HG03521 (cell line): ENCODE measurements at regions not wholly inside any gene's neighbourhood (a gene's known extent, or its start where the extent isn't known, plus 50 kb on each side); places are given as distances from the start of the nearest gene placed in this dataset.
"Not testable (repeated sequence)": the region's sequence is repeated elsewhere in the genome, so short reads cannot be mapped to it uniquely, and the experiment has no call there.

Source experiments
- ATAC-seq: cut with Tn5 transposase; IDR thresholded peaks from one replicate; pipeline ENCODE4 v1.9.1; 2021; ENCODE audit warnings: mild to moderate bottlenecking, moderate library complexity; ENCODE audit not compliant: unreplicated experiment

- ATAC-seq = no peak
Measured at GRCh38 chr12:97711392-97711791, 248.8 kb downstream of the RMST start.

GRCh38 chr12:97713270-97713669, 250.7 kb downstream of the RMST start:
- ATAC-seq = no peak

GRCh38 chr12:97714107-97714563, 251.5 kb downstream of the RMST start:
- ATAC-seq = no peak

DNA sequence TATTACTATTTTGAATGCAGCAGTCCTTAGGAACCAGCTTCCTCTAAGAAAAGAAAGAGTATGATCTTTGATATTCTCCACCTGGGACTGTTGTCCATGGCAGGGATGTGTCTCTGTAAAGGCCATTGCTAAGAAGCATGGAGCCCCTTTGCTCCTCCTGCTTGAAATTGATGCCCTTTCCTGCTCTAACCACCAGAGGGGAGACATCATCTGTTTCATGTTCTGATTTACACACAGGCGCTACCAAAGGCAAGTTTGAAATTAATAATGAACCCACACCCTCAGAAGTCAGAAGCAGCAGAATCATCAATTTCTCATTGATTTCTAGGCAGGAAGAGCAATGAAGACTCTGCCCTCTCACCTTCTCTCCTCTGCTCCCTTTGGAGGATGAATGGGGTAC, 253.8 kb downstream of the RMST start:
- no peak for ATAC-seq

GRCh38 chr12:97723801-97724200, 261.2 kb downstream of the RMST start:
- not testable (repeated sequence) for ATAC-seq

DNA sequence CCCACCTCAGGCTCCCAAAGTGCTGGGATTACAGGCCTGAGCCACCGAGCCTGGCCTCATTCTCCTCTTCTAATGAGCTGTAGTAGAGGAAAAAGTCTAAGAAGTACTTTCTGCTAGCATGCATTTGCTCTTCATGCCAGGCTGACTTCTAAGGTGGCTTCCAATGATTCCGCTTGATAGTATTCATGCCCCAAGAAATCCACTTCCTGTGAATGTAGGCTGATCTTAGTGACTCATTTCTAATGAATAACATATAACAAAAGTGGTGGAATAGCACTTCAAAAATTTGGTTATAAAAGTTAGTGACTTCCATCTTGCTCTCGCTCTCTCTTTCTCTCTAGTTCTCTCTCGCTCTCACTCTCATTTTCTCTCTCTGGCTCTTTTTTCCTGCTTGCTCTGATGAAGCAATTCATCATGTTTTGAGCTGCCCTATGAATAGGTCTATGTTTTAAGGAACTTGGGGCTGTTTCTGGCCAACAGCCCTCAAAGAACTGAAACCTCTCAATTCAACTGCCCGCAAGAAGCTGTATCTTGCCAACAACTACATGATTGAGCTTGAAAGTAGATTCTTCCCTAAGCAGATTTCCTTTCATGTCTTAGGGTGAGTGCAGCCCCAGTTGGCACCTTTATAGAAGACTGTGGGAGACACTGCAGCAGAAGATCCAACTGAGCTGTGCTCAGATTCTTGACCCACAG, 282.9 kb downstream of the RMST start:
- no peak for ATAC-seq

GRCh38 chr12:97748298-97748697, 285.7 kb downstream of the RMST start:
- no peak for ATAC-seq

- no peak for ATAC-seq
Measured at GRCh38 chr12:97751704-97752103, 289.1 kb downstream of the RMST start.

- no peak for ATAC-seq
Measured at GRCh38 chr12:97752129-97752528, 289.5 kb downstream of the RMST start.

GRCh38 chr12:97753332-97753731, 290.7 kb downstream of the RMST start:
- ATAC-seq = no peak

GRCh38 chr12:97754306-97754705, 291.7 kb downstream of the RMST start:
- no peak for ATAC-seq

DNA sequence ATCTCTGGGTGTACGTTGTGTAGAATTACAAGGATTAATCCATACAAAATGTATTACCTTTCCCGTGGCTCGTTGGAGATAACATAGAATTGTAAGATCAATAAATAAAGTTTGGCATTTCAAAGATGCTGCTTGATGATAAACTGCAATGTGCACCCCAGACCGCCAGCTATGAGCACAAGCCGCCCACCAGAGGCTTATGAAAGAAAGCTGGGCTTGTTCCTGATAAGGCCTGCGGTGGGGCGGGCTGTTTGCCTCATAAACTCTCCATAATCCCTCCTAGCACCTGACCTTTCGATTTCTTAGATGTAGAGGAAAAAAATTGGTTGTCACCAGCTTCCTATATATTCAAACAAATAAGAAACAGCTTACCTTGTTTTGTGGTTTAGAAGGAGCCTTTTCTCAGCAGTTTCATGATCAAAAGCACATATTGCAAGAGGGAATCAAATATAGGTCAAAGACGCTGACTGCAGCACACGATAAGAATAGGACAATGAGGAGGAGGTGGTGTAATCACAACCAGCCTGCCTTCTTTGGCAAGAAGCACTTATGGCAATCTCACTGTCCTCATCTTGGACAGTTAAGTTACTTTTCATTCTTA, 293.6 kb downstream of the RMST start:
- ATAC-seq = no peak

- ATAC-seq = no peak
Measured at GRCh38 chr12:97756741-97757140, 294.1 kb downstream of the RMST start.

DNA sequence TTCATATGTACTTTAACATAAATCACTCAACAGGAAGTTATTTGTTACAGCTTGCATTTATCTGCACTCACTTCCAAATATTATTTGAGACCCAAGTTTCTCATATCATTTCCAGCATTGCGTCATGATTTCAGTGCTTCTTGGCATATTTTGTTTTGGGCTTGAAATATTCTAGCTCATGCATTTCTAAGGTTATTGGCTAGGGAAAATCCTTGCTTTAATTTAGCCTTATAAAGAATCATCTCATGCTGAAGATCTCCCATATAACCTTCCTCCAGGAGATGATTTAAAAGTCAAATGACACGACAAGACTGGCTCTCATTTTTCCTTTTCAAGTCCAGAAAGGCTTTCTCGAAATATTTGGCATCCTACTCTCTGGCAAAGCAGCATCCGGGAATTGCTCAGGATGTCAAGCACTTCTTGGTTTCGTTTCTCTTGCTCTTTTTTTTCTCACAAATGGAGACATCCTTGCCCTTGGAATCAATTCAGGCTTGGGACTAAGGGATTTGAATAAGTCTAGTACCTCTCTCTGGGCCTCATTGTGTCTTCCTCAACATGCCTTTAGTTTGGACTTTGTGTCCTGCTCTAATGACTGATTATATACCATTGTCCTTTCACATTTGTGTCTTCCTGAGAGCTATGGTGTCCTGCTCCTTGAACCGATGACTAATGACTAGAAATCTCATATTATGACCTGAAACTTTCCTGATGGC, 295.0 kb downstream of the RMST start:
- ATAC-seq = no peak

DNA sequence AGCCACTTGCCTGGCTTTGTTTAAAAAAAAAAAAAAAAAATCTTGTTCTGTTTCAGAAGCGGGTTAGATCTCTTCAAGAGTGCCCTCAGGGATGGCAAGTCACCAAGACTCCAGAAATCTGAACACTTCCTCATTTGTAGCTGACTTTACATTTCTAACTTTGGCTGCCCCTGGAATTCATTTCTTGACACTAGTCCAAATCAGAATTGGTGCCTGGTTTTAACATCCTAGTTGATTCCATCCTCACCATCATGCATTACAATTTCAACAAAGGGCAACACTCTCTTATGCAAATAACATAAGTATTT, 295.5 kb downstream of the RMST start:
- no peak for ATAC-seq

DNA sequence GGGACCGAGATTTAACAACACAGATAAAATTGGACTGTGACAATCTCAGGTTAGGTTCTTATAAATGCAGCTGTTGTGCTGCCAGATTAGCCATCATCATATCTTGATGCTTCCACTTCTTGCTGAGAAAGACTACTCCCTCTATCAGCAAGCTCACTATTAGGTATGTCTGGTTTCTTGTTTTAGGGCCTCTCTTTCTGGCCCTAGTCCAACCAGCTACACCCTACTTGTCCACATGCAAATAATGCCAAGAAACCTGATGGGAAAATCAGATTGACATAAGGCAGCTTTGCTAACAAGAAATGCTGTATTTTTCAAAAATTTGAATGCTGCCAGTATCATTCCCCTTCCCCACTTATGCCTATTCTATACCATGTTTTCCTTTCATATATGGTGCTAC, 296.0 kb downstream of the RMST start:
- no peak for ATAC-seq

DNA sequence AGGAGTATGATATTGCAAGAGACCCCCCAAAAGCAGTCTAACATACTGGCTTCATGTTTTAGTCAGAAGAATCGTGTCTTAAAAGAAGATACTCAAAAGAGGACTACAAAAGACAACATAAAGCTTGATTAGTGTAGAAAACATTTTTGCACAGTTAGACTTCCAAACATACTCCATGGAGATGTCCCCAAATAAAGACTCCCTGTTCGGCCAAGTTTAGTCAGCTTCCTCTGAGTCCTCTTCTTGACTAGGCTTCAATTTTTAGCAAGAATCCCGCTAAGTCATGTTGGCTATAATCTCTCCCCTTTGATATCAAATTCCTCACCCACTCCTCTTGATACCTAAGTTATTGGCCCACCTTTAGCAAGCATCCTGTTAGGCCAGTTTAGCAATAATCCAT, 298.0 kb downstream of the RMST start:
- no peak for ATAC-seq

DNA sequence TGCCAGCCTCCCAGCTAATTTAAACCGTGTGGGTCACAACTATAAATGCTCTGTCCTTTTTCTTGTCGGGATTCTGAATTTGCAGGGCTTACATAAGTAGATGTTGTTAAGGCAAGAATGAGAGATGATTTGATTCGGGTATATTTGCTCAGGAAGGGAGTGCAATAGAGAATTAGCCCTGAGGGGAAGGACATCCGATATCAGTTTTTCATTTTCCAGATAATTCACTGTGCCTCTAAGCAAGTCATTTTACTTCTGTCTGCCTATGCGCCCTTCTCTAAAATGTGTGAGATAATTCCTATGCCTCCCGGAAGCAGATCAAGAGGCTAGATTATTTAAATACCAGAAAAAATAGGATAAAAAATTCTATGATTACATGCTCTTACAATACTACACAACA, 300.5 kb downstream of the RMST start:
- no peak for ATAC-seq

- ATAC-seq = no peak
Measured at GRCh38 chr12:97764700-97765099, 302.1 kb downstream of the RMST start.

GRCh38 chr12:97767347-97767746, 304.7 kb downstream of the RMST start:
- ATAC-seq = no peak

- ATAC-seq = no peak
Measured at GRCh38 chr12:97778111-97778510, 315.5 kb downstream of the RMST start.

DNA sequence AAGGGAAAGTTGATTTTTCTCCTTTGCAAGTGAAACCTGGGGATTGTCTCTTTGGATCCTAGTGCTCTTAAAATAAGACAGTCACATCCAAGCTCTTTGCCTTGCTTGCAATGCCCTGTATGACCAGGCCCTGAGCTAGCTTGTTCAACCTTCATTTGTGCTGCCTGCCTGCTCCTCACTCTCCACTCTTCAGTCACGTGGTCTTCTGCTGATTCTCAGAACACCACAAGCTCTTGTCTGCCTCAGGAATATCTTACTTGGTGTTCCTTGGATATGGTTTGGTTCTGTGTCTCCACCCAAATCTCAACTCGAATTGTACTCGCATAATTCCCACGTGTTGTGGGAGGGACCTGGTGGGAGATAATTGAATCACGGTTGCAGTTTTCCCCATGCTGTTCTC, 318.7 kb downstream of the RMST start:
- ATAC-seq = no peak
